Central memory CD4-positive, alpha-beta T cell (primary cell): ENCODE measurements at regions not wholly inside any gene's neighbourhood (a gene's known extent, or its start where the extent isn't known, plus 50 kb on each side); places are given as distances from the start of the nearest gene placed in this dataset.

Experiments
- DNase-seq: peaks from one replicate; pipeline ENCODE4 v3.0.0; 2022

- DNase-seq = no peak
Observed at GRCh38 chr10:85508159-85508558, 858.4 kb downstream of the GRID1 start.

- no peak for DNase-seq
Observed at GRCh38 chr10:85510682-85511081, 855.9 kb downstream of the GRID1 start.

DNA sequence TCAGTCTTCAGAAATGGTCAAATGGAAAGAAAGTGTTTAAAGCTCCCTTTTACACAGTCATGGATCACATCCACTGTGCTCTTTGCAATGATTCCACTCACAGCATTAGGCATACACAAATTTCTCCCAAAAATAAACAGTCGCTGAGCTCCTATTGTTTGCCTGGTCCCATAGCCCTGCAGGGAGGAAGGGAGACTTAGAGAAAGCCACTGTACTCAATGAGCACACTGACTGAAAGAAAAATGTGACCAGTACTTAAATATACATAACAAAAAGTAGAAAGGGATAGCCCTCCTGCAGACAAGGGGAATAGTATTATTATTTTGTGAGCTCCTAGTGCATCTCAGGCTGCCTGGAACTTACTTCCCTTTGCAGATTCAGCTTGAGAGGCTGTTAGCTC is 853.2 kb downstream of the GRID1 start:
- no peak for DNase-seq

DNA sequence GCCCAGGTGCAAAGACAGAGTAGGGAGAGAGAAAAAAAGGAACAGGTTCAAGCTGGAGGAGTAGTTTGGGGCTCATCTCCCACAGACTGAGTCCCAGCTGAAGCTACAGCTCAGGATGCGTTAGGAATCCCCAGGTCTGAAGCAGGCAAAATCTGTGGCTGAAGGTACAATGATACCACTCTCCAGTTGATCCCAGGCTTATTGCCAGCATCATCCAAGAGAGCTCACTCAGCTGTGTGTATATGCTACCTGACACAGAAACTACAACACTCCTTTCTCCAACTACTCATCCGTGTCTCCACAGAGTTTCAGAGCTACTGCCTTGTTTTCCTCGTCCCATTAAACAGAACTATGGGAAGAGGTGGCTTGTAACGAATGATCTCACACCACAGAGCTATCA is 851.3 kb downstream of the GRID1 start:
- no peak for DNase-seq

GRCh38 chr10:85524001-85524666 is 842.5 kb downstream of the GRID1 start:
- no peak for DNase-seq

- no peak for DNase-seq
Observed at GRCh38 chr10:85527616-85528317, 838.8 kb downstream of the GRID1 start.

DNA sequence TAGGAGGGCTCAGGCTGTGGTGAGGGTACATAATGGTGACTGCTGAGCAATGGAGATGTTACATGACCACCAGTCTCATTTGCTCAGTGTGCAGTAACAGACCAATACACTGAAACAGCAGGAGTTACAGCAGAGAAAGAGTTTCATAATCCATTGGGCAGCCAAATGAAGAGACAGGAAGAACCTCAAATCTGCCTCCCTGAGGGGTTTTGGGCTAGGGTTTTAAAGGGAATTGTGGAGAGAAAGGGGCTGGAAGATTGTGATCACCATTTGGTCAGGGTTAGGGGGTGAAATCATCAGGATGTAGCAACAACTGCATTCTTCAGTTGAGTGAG is 838.3 kb downstream of the GRID1 start:
- no peak for DNase-seq

DNA sequence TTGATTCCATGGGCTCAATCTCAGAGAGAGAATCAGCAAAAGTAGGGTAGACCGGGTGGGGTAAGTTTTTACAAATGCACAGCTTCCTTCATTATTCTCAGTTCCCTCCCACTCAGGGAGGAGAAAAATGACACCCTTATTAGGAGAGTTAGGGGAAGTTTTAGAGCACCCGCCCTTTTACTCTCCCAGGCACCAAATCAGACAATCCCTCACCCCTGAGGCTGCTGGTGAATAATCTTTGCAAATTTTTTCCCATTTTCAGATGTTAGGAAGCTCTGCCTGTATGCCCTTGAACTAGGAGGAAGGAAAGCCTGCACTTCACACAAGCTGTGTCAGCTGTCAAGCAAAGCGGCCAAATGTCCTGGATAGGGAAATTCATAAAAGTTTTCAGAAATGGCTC is 834.9 kb downstream of the GRID1 start:
- DNase-seq = no peak

- DNase-seq = no peak
Observed at GRCh38 chr10:85532773-85533172, 833.8 kb downstream of the GRID1 start.

DNA sequence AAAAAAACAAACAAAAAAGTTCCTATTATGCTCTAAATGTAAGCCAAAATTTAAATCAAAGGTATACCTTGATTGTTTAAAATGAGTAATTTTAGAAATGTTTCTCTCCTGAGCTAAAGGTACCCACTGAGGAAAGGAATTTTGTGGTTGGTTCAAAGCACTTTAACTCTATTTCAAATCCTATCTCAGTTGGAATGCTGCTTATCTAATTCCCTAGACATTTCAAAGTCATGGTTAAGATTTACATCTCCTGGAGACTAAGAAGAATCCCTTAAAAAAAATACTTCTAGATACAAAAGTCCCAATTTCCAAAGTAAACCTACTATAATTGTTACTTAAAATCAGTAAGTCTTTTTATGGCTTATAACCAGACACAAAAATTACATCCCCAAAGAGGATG is 830.7 kb downstream of the GRID1 start:
- no peak for DNase-seq

- no peak for DNase-seq
Observed at GRCh38 chr10:85537561-85537960, 829.0 kb downstream of the GRID1 start.

GRCh38 chr10:85538601-85539000 is 828.0 kb downstream of the GRID1 start:
- no peak for DNase-seq

GRCh38 chr10:85542152-85542551 is 824.4 kb downstream of the GRID1 start:
- no peak for DNase-seq

GRCh38 chr10:85542936-85543730 is 823.5 kb downstream of the GRID1 start:
- no peak for DNase-seq

DNA sequence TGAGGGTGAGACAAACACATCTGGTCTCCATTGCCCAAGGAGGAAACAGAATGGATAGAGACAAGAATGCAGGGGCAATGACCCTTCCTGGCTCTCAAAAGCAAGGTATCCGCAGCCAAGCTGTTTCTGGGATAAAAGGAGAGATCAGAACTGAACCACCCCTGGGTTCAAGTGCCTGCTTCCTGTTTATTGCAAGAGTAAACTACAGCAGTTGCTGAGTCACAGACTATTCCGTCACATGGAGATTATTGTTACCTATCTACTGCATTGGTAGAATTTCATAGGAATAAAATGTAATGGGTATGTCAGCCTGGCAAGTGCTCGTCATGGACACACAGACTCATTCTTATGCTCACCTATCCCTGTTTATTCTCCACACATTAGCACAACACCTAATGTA is 821.6 kb downstream of the GRID1 start:
- no peak for DNase-seq

DNA sequence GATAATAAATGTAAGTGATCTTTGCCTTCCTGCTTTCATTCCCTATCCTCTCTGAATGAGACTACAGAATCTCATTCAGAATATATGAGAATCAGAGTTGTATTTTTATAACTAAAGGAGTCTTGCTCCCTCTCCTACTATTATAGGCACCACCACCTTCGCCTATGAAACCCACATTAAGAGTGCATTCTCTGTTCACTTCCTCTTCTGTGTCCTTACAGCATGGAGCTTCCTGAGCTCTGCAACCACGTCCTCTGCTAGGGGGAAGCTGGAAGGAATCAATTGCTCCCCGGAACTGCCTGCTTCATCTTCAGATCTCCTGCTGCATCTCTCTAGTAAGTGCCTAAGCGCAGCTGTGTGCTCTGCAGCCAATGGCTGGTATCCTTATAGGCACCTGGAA is 820.7 kb downstream of the GRID1 start:
- no peak for DNase-seq

- DNase-seq = no peak
Observed at GRCh38 chr10:85547460-85548023, 819.1 kb downstream of the GRID1 start.

- DNase-seq = peak; percentile 3
Observed at GRCh38 chr10:85548034-85548433, 818.6 kb downstream of the GRID1 start.
